IPS-20b (cell line): ENCODE measurements at regions not wholly inside any gene's neighbourhood (a gene's known extent, or its start where the extent isn't known, plus 50 kb on each side); places are given as distances from the start of the nearest gene placed in this dataset.
"Not testable (repeated sequence)": the region's sequence is repeated elsewhere in the genome, so short reads cannot be mapped to it uniquely, and the experiment has no call there.

Experiments
- H3K27ac ChIP-seq: one replicate; pipeline ENCODE4 v1.5.1; 2013; ENCODE audit warnings: low read length
- H3K27me3 ChIP-seq: 2 replicates; pipeline ENCODE4 v1.6.1; 2013; ENCODE audit warnings: mild to moderate bottlenecking, low read length, inconsistent platforms; ENCODE audit not compliant: insufficient read depth
- H3K36me3 ChIP-seq: 2 replicates; pipeline ENCODE4 v1.6.1; 2013; ENCODE audit warnings: low read depth, mild to moderate bottlenecking, inconsistent platforms, low read length, moderate library complexity; ENCODE audit not compliant: insufficient read depth
- H3K4me1 ChIP-seq: 2 replicates; pipeline ENCODE4 v1.6.1; 2013; ENCODE audit warnings: mild to moderate bottlenecking, control low read depth, inconsistent platforms, low read length, moderate library complexity; ENCODE audit not compliant: insufficient read depth
- H3K4me3 ChIP-seq: 2 replicates; pipeline ENCODE4 v1.5.1; 2013; ENCODE audit warnings: mild to moderate bottlenecking, low read length, inconsistent platforms
- H3K9ac ChIP-seq: 2 replicates; pipeline ENCODE4 v1.6.1; 2013; ENCODE audit warnings: low read depth, mild to moderate bottlenecking, inconsistent platforms, low read length, moderate library complexity
- H3K9me3 ChIP-seq: 2 replicates; pipeline ENCODE4 v1.6.1; 2013; ENCODE audit warnings: mild to moderate bottlenecking, low read depth, low read length, inconsistent platforms; ENCODE audit not compliant: insufficient read depth

DNA sequence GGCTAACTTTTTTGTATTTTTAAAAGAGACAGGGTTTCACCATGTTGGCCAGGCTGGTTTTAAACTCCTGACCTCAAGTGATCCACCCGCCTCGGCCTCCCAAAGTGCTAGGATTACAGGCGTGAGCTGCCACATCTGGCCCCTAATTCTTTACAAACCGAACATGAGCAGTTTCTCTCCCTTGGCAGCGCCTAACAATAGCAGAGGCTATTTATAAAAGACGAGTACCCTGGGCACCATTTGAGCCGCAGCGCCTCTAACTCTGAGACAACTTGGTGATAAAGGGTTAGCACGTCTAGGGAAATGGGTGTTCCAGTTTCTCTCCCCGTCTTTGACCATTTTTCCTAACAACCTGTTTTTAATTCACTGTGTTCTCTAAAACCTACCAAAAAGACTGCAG lies 168.2 kb upstream of the KL start:
- peaks cover 23% of the 10 kb centered on the region for H3K4me1 ChIP-seq
- H3K9me3 ChIP-seq, H3K36me3 ChIP-seq, H3K4me3 ChIP-seq, H3K27ac ChIP-seq, H3K27me3 ChIP-seq, H3K9ac ChIP-seq: not testable (repeated sequence)

DNA sequence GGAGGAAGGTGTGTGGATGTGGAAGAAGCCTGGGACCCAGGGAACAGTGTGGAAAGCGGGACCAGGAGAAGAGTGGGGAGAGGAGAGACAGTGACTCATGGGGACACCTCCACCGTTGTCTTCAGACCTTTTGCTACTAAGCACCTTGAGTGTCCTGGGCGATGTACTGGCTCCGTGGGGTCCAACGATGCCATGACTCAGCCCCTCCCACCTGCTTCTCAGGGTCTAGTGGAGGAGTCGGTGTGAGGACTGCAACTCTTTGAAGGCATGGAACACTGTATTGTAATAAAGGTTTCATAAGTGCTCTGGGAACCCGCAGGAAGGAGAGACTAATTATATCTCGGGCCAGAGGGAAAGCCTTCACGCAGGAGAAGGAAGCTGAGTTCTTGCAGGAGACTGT lies 166.9 kb upstream of the KL start:
- H3K27ac ChIP-seq = no peak overlapping the region
- no peaks in the 10 kb centered on the region for H3K36me3 ChIP-seq
- no peaks in the 10 kb centered on the region for H3K27me3 ChIP-seq
- peaks cover 27% of the 10 kb centered on the region for H3K4me1 ChIP-seq
- no peak overlapping the region for H3K4me3 ChIP-seq
- no peaks in the 10 kb centered on the region for H3K9me3 ChIP-seq
- no peak overlapping the region for H3K9ac ChIP-seq

GRCh38 chr13:32850316-32851052 lies 165.7 kb upstream of the KL start:
- H3K4me3 ChIP-seq = no peak overlapping the region
- no peak overlapping the region for H3K27ac ChIP-seq
- H3K4me1 ChIP-seq = peaks cover 27% of the 10 kb centered on the region
- H3K27me3 ChIP-seq = no peaks in the 10 kb centered on the region
- H3K9ac ChIP-seq = no peak overlapping the region
- H3K36me3 ChIP-seq = no peaks in the 10 kb centered on the region
- H3K9me3 ChIP-seq = no peaks in the 10 kb centered on the region

GRCh38 chr13:32851083-32852069 lies 164.8 kb upstream of the KL start:
- Histone ChIP-seq H3K9me3 (no peaks in the 10 kb centered on the region), H3K36me3 (no peaks in the 10 kb centered on the region), H3K4me3 (no peak overlapping the region), H3K27me3 (no peaks in the 10 kb centered on the region), H3K4me1 (peaks cover 22% of the 10 kb centered on the region), H3K9ac (no peak overlapping the region), H3K27ac (no peak overlapping the region)

DNA sequence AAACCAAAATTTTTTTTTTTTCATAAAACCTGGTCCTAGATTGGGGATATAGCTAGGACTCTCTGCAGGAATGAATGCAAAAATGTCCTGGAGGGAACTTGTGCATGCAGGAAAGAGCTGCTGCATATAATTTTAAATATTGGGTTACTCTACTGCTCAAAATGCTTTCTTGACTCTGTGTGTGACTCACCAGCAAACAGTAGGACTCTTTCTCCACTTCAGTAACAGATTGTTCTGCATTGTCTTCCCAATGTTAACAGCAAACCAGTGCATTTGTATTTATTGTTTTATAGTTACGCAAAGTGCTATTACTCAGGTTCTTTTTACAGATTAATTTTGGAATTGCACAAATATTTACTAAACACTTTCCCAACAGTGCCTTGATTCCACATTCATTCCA lies 163.7 kb upstream of the KL start:
- H3K36me3 ChIP-seq = no peaks in the 10 kb centered on the region
- no peak overlapping the region for H3K9ac ChIP-seq
- no peaks in the 10 kb centered on the region for H3K9me3 ChIP-seq
- H3K27me3 ChIP-seq = no peaks in the 10 kb centered on the region
- no peak overlapping the region for H3K4me3 ChIP-seq
- peaks cover 17% of the 10 kb centered on the region for H3K4me1 ChIP-seq
- H3K27ac ChIP-seq = no peak overlapping the region

GRCh38 chr13:32857077-32857476 lies 159.1 kb upstream of the KL start:
- H3K27ac ChIP-seq = no peak overlapping the region
- H3K9me3 ChIP-seq = peaks cover 10% of the 10 kb centered on the region; the same call in 1 of the 2 replicates
- no peak overlapping the region for H3K9ac ChIP-seq
- H3K4me1 ChIP-seq = peaks cover 12% of the 10 kb centered on the region; the same call in 1 of the 2 replicates
- no peaks in the 10 kb centered on the region for H3K27me3 ChIP-seq
- H3K36me3 ChIP-seq = no peaks in the 10 kb centered on the region
- H3K4me3 ChIP-seq = no peak overlapping the region

- Histone ChIP-seq H3K27ac (no peak overlapping the region), H3K36me3 (no peaks in the 10 kb centered on the region), H3K4me3 (no peak overlapping the region), H3K9ac (no peak overlapping the region), H3K4me1 (peaks cover 7% of the 10 kb centered on the region; the same call in 1 of the 2 replicates), H3K27me3 (no peaks in the 10 kb centered on the region), H3K9me3 (peaks cover 10% of the 10 kb centered on the region; the same call in 1 of the 2 replicates)
Observed at GRCh38 chr13:32857689-32858088, 158.5 kb upstream of the KL start.

GRCh38 chr13:32859707-32860292 lies 156.4 kb upstream of the KL start:
- Histone ChIP-seq H3K27me3 (no peaks in the 10 kb centered on the region), H3K9me3 (peaks cover 10% of the 10 kb centered on the region; the same call in 1 of the 2 replicates), H3K9ac (no peak overlapping the region), H3K4me1 (no peaks in the 10 kb centered on the region), H3K27ac (no peak overlapping the region), H3K4me3 (no peak overlapping the region), H3K36me3 (no peaks in the 10 kb centered on the region)

GRCh38 chr13:32861304-32861703 lies 154.9 kb upstream of the KL start:
- Histone ChIP-seq H3K27ac (no peak overlapping the region), H3K4me3 (no peak overlapping the region), H3K4me1 (no peaks in the 10 kb centered on the region), H3K27me3 (no peaks in the 10 kb centered on the region), H3K9me3 (peaks cover 10% of the 10 kb centered on the region; the same call in 1 of the 2 replicates), H3K36me3 (no peaks in the 10 kb centered on the region), H3K9ac (no peak overlapping the region)

DNA sequence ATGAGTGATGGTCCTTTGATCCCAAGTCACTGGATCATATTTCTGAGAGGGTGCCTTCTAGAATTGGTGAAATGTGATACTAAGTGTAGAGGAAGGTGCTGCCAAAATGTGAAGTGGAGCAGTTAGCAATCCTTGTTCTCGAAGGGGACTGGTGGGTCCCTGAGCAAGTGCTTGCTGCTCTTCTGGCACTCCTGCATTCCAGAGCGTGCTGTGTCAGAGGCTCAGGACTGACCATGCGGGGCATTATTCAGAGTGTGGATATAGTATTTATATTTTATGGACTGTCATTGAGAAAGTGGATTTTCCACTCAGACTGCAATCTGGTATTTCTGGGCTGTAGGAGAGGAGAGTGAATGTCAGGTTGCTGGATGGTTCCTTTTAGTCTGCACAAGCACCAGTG lies 152.6 kb upstream of the KL start:
- Histone ChIP-seq H3K9ac (no peak overlapping the region), H3K4me3 (no peak overlapping the region)

DNA sequence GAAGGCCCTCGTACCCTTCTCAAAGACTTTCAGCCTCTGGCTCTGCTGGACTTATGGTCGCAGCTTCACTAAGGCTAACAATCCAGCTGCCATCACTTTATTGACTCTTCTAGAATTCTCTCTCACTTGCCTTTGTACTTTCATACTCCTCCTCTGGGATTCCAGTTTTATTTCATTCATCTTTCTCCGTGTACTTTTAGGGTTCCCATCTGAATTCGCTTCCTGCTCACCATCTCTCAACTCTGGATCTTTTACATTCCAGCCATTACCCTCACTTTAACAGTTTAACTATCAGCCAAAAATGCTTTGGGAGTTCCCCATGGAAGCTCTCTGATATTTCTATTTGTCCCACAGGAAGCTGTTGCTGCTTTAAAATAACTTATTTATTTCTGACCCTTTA lies 149.3 kb upstream of the KL start:
- Histone ChIP-seq H3K9me3 (0 out of 2 replicates have a peak, but pooled peaks cover under 1% of the 10 kb centered on the region), H3K36me3 (no peaks in the 10 kb centered on the region), H3K27me3 (no peaks in the 10 kb centered on the region), H3K9ac (no peak overlapping the region), H3K4me1 (no peaks in the 10 kb centered on the region), H3K4me3 (no peak overlapping the region), H3K27ac (no peak overlapping the region)

More for the DNA sequence above, 152.6 kb upstream of the KL start:
- no peak overlapping the region for H3K27ac ChIP-seq
- no peaks in the 10 kb centered on the region for H3K36me3 ChIP-seq
- H3K4me1 ChIP-seq = no peaks in the 10 kb centered on the region
- peaks cover 10% of the 10 kb centered on the region; the same call in 1 of the 2 replicates for H3K9me3 ChIP-seq
- no peaks in the 10 kb centered on the region for H3K27me3 ChIP-seq
